ENCODE measurements at regions not wholly inside any gene's neighbourhood (a gene's known extent, or its start where the extent isn't known, plus 50 kb on each side); places are given as distances from the start of the nearest gene placed in this dataset.

DNA sequence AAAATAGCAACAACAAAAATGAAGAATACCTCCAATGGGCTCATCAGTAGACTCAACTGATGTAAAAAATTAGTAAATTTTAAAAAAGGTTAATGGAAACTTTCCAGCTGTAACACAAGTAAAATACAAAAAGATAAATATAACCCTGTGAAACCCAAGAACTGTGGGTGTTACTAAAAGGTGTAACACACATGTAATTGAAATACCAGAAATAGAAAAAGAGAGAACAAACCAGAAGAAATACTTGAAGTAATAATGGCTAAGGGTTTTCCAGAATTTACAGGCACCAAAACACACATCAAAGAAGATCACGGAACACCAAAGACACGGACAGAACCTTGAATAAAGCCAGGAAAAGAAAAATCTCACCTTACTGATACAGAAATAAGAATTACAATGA, 590.6 kb upstream of the RAB6C start:
- Histone ChIP-seq H3K27me3 (ENCODE audit: control insufficient read depth in 2 of 2, insufficient read depth in 2 of 2, low read length in 2 of 2) (no peaks in the 10 kb centered on the region), H3K79me2 (ENCODE audit: control insufficient read depth, insufficient read depth, low read length) (no peaks in the 10 kb centered on the region), H3K4me2 (ENCODE audit: insufficient read depth, low read length) (no peak overlapping the region), H4K20me1 (replicated peaks; ENCODE audit: control insufficient read depth, extremely low read depth, insufficient read depth, low read length) (no peaks in the 10 kb centered on the region), H3K4me3 (replicated peaks in 1 of 3; ENCODE audit: insufficient read depth in 1 of 3, low read depth in 1 of 3, low read length in 3 of 3) (no peak overlapping the region), H3K9me1 (replicated peaks; ENCODE audit: control insufficient read depth, extremely low read depth, insufficient read depth, low read length) (no peaks in the 10 kb centered on the region), H3K27ac (ENCODE audit: insufficient read depth, low read depth, low read length) (no peak overlapping the region), H3K4me1 (ENCODE audit: control insufficient read depth, extremely low read depth, insufficient read depth, low read length) (no peaks in the 10 kb centered on the region), H3K36me3 (ENCODE audit: control insufficient read depth in 2 of 2, extremely low read depth in 1 of 2, insufficient read depth in 2 of 2, low read length in 2 of 2) (no peaks in the 10 kb centered on the region), H3K9ac (replicated peaks; ENCODE audit: extremely low read depth, insufficient read depth, low read length) (no peak overlapping the region), H3K9me3 (replicated peaks; ENCODE audit: control insufficient read depth, insufficient read depth, low read length) (peaks cover 4% of the 10 kb centered on the region), H2AFZ (ENCODE audit: low read depth, low read length) (no peak overlapping the region)
- ChIA-PET CTCF (no interaction called here), POLR2A (no interaction called here)
- no peak for FAIRE-seq
- dilution Hi-C loops (cut with MboI; ENCODE audit: extremely low pct_ligation_motif_present, low sequenced_read_pairs): no loop called here
- no peak for DNase-seq (ENCODE audit: low read depth, low spot score)
- intact Hi-C loops (cut with micrococcal nuclease): no loop called here
- BruUV-seq (replicated peaks): no TSS peak
- TF ChIP-seq, protein P1, sequence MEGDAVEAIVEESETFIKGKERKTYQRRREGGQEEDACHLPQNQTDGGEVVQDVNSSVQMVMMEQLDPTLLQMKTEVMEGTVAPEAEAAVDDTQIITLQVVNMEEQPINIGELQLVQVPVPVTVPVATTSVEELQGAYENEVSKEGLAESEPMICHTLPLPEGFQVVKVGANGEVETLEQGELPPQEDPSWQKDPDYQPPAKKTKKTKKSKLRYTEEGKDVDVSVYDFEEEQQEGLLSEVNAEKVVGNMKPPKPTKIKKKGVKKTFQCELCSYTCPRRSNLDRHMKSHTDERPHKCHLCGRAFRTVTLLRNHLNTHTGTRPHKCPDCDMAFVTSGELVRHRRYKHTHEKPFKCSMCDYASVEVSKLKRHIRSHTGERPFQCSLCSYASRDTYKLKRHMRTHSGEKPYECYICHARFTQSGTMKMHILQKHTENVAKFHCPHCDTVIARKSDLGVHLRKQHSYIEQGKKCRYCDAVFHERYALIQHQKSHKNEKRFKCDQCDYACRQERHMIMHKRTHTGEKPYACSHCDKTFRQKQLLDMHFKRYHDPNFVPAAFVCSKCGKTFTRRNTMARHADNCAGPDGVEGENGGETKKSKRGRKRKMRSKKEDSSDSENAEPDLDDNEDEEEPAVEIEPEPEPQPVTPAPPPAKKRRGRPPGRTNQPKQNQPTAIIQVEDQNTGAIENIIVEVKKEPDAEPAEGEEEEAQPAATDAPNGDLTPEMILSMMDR (IDR thresholded peaks at IDR 0.05; ENCODE audit: extremely low read depth in 1 of 2, insufficient read depth in 1 of 2, low read depth in 1 of 2, low read length in 2 of 2): no peak
- TF ChIP-seq POLR2A (IDR thresholded peaks at IDR 0.05; ENCODE audit: low read depth, low read length) (no peak), FOS (IDR thresholded peaks at IDR 0.05; ENCODE audit: borderline replicate concordance, insufficient read depth, low read length) (no peak), EZH2 (IDR thresholded peaks at IDR 0.05; ENCODE audit: borderline replicate concordance, low read depth, low read length, severe bottlenecking) (no peak), POLR2AphosphoS5 (IDR thresholded peaks at IDR 0.05; ENCODE audit: insufficient read depth, low read depth, low read length) (no peak), JUN (IDR thresholded peaks at IDR 0.05; ENCODE audit: borderline replicate concordance, insufficient read depth, insufficient read length, low read depth) (no peak), MYC (IDR thresholded peaks at IDR 0.05; ENCODE audit: low read depth, low read length) (no peak), GATA2 (IDR thresholded peaks at IDR 0.05; ENCODE audit: insufficient read depth, insufficient read length, low read depth, low read length) (no peak)
- TF ChIP-seq, protein P2, sequence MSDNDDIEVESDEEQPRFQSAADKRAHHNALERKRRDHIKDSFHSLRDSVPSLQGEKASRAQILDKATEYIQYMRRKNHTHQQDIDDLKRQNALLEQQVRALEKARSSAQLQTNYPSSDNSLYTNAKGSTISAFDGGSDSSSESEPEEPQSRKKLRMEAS (IDR thresholded peaks at IDR 0.05; ENCODE audit: insufficient read depth, insufficient read length): no peak
